ENCODE measurements at regions not wholly inside any gene's neighbourhood (a gene's known extent, or its start where the extent isn't known, plus 50 kb on each side); places are given as distances from the start of the nearest gene placed in this dataset.

DNA sequence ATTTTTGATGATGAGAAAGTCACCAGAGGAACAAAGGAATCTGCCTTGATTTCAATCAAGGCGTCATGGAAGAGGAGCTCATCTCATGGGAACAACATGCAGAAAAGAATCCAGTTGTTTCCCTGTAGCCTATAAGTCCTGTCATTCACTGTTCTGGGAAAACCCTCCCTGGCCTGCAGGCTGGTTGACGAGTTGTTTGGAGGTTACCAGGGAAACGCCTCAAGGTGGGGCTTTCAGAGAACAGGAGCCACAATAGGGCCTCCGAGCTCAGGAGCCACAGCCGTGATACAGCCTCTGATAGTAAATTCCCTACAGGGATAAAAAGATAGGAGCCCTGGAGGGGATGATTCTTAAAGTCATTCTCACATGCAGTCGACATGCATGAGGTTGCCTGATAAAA, 135.2 kb downstream of the PSMG1 start:
- TF ChIP-seq, protein P1, sequence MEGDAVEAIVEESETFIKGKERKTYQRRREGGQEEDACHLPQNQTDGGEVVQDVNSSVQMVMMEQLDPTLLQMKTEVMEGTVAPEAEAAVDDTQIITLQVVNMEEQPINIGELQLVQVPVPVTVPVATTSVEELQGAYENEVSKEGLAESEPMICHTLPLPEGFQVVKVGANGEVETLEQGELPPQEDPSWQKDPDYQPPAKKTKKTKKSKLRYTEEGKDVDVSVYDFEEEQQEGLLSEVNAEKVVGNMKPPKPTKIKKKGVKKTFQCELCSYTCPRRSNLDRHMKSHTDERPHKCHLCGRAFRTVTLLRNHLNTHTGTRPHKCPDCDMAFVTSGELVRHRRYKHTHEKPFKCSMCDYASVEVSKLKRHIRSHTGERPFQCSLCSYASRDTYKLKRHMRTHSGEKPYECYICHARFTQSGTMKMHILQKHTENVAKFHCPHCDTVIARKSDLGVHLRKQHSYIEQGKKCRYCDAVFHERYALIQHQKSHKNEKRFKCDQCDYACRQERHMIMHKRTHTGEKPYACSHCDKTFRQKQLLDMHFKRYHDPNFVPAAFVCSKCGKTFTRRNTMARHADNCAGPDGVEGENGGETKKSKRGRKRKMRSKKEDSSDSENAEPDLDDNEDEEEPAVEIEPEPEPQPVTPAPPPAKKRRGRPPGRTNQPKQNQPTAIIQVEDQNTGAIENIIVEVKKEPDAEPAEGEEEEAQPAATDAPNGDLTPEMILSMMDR (IDR thresholded peaks at IDR 0.05), result no peak
- TF ChIP-seq POLR2AphosphoS5 (IDR thresholded peaks at IDR 0.05) (no peak), EP300 (IDR thresholded peaks at IDR 0.05; ENCODE audit: low read depth) (no peak)
